ENCODE measurements at regions not wholly inside any gene's neighbourhood (a gene's known extent, or its start where the extent isn't known, plus 50 kb on each side); places are given as distances from the start of the nearest gene placed in this dataset.
A peak's percentile ranks its signal among the peaks of the same experiment; 100 is the strongest.

GRCh38 chr6:14676064-14676463, 558.5 kb downstream of the CD83 start:
- no peak overlapping the region for H3K27ac Mint-ChIP-seq (ENCODE audit: unreplicated experiment)
- H2AFZ ChIP-seq (ENCODE audit: low read depth, low read length): no peak overlapping the region

GRCh38 chr6:14676977-14677781, 559.6 kb downstream of the CD83 start:
- no peak for TF ChIP-seq EZH2 (IDR thresholded peaks at IDR 0.05; ENCODE audit: insufficient read depth, low read length)
- no peak for TF ChIP-seq CTCF (IDR thresholded peaks at IDR 0.05; ENCODE audit: insufficient read depth, low read depth, low read length)
- peaks cover 14% of the 10 kb centered on the region for H3K4me1 ChIP-seq (ENCODE audit: insufficient read depth, low read length)
- H3K36me3 ChIP-seq (ENCODE audit: insufficient read depth, low read length): no peaks in the 10 kb centered on the region
- H3K27me3 Mint-ChIP-seq (ENCODE audit: low read depth, unreplicated experiment): no peaks in the 10 kb centered on the region
- peaks cover 23% of the 10 kb centered on the region for H3K4me1 Mint-ChIP-seq (ENCODE audit: low read depth, unreplicated experiment)
- H3K9me3 Mint-ChIP-seq (ENCODE audit: unreplicated experiment): peaks cover 12% of the 10 kb centered on the region
- no peaks in the 10 kb centered on the region for H3K79me2 ChIP-seq (ENCODE audit: insufficient read depth, low read length)
- DNase-seq (ENCODE audit: low read depth) (no peak), FAIRE-seq (no peak)
- no peaks in the 10 kb centered on the region for H3K36me3 Mint-ChIP-seq (ENCODE audit: low read depth, unreplicated experiment)
- H3K4me3 Mint-ChIP-seq (ENCODE audit: unreplicated experiment): no peak overlapping the region
- H3K4me3 ChIP-seq (ENCODE audit: insufficient read depth, low read depth, low read length): no peak overlapping the region
- no peak overlapping the region for H3K9ac ChIP-seq (ENCODE audit: low read length)
- no peaks in the 10 kb centered on the region for H3K27me3 ChIP-seq (ENCODE audit: insufficient read depth, low read length)
- no peaks in the 10 kb centered on the region for H4K20me1 ChIP-seq (ENCODE audit: insufficient read depth, low read length)
- no peak overlapping the region for H2AFZ ChIP-seq (ENCODE audit: low read depth, low read length)
- H3K4me2 ChIP-seq (ENCODE audit: low read length): no peak overlapping the region
- no peak overlapping the region for H3K27ac ChIP-seq (ENCODE audit: low read depth, low read length)
- no peaks in the 10 kb centered on the region for H3K9me3 ChIP-seq (ENCODE audit: insufficient read depth, low read depth, low read length)
- H3K27ac Mint-ChIP-seq (ENCODE audit: unreplicated experiment): no peak overlapping the region

More at GRCh38 chr6:14676064-14676463, 558.5 kb downstream of the CD83 start:
- Histone ChIP-seq H3K27me3 (ENCODE audit: insufficient read depth, low read length) (no peaks in the 10 kb centered on the region), H3K4me2 (ENCODE audit: low read length) (no peak overlapping the region), H3K4me3 (ENCODE audit: insufficient read depth, low read depth, low read length) (no peak overlapping the region), H4K20me1 (ENCODE audit: insufficient read depth, low read length) (no peaks in the 10 kb centered on the region), H3K79me2 (ENCODE audit: insufficient read depth, low read length) (no peaks in the 10 kb centered on the region), H3K27ac (ENCODE audit: low read depth, low read length) (no peak overlapping the region), H3K36me3 (ENCODE audit: insufficient read depth, low read length) (no peaks in the 10 kb centered on the region), H3K4me1 (ENCODE audit: insufficient read depth, low read length) (peaks cover 22% of the 10 kb centered on the region), H3K9ac (ENCODE audit: low read length) (no peak overlapping the region), H3K9me3 (ENCODE audit: insufficient read depth, low read depth, low read length) (no peaks in the 10 kb centered on the region)
- Mint-ChIP-seq H3K4me1 (ENCODE audit: low read depth, unreplicated experiment) (peaks cover 26% of the 10 kb centered on the region), H3K4me3 (ENCODE audit: unreplicated experiment) (no peak overlapping the region), H3K27me3 (ENCODE audit: low read depth, unreplicated experiment) (no peaks in the 10 kb centered on the region), H3K36me3 (ENCODE audit: low read depth, unreplicated experiment) (no peaks in the 10 kb centered on the region), H3K9me3 (ENCODE audit: unreplicated experiment) (peaks cover 7% of the 10 kb centered on the region)
- DNase-seq (ENCODE audit: low read depth) (peak; percentile 39), FAIRE-seq (no peak)
- no peak for TF ChIP-seq EZH2 (IDR thresholded peaks at IDR 0.05; ENCODE audit: insufficient read depth, low read length)
- no peak for TF ChIP-seq CTCF (IDR thresholded peaks at IDR 0.05; ENCODE audit: insufficient read depth, low read depth, low read length)
